Ishikawa (cell line): ENCODE measurements at regions not wholly inside any gene's neighbourhood (a gene's known extent, or its start where the extent isn't known, plus 50 kb on each side); places are given as distances from the start of the nearest gene placed in this dataset.

Experiments used
- CEBPB ChIP-seq: IDR thresholded peaks from 2 replicates; pipeline ENCODE4 v1.6.1; 2012
- EGR1 ChIP-seq: IDR thresholded peaks from 2 replicates; pipeline ENCODE4 v1.6.1; 2012
- EP300 ChIP-seq: IDR thresholded peaks from 2 replicates; pipeline ENCODE4 v1.6.1; 2012; ENCODE audit warnings: borderline replicate concordance
- MAX ChIP-seq: IDR thresholded peaks from 2 replicates; pipeline ENCODE4 v1.6.1; 2012
- RAD21 ChIP-seq: IDR thresholded peaks from 2 replicates; pipeline ENCODE4 v1.6.1; 2012; ENCODE audit warnings: low read depth
- TAF1 ChIP-seq: IDR thresholded peaks from 2 replicates; pipeline ENCODE4 v1.6.1; 2012; ENCODE audit warnings: low read depth, mild to moderate bottlenecking
- TEAD4 ChIP-seq: IDR thresholded peaks from 2 replicates; pipeline ENCODE4 v1.6.1; 2012

DNA sequence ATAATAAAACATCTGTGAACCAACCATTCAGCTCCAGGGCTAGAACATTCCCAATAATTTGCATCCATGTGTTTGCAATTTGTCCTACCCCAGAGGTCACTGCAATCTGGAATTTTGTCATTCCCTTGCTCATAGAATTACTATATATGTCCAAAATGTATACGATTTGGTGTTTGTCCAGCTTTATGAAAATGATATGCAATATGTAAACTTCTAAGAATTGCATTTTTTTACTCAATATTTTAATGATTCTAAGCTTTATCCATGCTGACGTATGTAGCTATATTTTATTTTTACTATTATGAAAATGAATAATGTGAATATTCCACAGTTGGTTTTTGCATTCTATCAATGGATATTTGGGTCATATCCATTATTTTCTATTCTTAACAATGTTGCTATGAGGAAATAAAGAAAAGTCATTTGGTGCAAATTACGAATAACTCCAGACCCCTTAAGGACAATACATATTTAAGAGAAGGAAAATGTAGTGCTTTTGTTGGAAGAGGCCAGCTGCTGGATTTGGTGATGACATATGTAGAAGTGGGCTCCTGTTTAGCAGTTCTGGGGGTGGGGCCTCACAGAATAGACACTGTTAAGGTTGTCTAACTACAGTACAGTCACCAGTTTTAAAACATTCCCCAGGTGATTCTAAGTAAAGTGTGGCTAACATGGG lies 139.4 kb downstream of the SLC38A4 start:
- no peak for TF ChIP-seq TEAD4
- TF ChIP-seq EP300: no peak
- TF ChIP-seq CEBPB: no peak
- no peak for TF ChIP-seq RAD21
- TF ChIP-seq EGR1: no peak
- no peak for TF ChIP-seq TAF1
- TF ChIP-seq MAX: no peak
